ENCODE measurements at regions not wholly inside any gene's neighbourhood (a gene's known extent, or its start where the extent isn't known, plus 50 kb on each side); places are given as distances from the start of the nearest gene placed in this dataset.

DNA sequence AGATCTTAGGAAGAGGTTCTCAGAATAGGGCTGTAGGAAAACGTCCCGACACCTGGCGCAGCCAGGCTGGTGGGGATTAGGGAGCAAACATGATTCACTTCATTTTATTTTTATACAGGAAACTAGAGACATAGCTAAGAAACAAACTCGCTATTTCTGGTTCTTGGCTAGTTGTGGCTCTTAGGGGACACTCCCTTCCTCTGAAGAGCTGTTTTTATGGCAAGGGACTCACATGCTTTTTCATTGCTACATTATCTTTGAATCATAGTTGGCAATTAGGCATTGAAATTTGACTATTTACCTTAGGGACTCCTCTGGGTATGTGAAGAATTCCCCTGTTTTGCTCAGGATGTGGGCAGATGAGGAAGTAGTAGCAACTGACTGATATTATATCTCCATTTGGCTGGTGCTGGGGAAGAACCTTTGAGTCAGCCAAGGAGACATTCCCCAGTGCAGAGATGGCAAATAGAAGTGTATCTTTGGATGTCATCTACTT lies 174.5 kb downstream of the SMIM20 start:
- peak overlapping the region; percentile 61 for H3K27ac ChIP-seq
- peak; percentile 63 for DNase-seq (ENCODE audit: low read depth, low spot score)

DNA sequence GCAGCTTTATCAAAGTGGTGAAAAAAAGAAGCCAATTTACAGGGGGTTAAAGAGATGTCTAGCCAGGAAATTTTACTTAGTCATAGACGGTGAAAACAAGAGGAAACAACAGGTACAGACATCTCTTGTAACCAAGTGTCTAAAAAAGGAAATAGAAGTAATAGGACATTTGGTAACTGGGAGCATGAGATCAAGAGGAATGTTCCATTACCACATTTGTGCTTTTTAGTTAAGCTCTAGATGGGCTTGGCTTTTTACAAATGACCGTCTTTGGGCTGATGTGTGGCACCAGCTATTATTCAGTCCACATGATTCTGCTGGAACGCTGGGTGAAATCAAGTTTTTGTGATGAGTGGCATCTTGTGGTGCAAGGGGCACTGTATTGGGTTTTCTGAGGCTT lies 179.5 kb downstream of the SMIM20 start:
- H3K27ac ChIP-seq, result no peak overlapping the region
- DNase-seq (ENCODE audit: low read depth, low spot score), result no peak

GRCh38 chr4:26094076-26094475 lies 180.1 kb downstream of the SMIM20 start:
- no peak for DNase-seq (ENCODE audit: low read depth, low spot score)
- no peak overlapping the region for H3K27ac ChIP-seq

- H3K27ac ChIP-seq, result no peak overlapping the region
- DNase-seq (ENCODE audit: low read depth, low spot score), result no peak
Observed at GRCh38 chr4:26094911-26095310, 180.9 kb downstream of the SMIM20 start.

GRCh38 chr4:26099967-26100366 lies 185.9 kb downstream of the SMIM20 start:
- DNase-seq (ENCODE audit: low read depth, low spot score), result no peak
- H3K27ac ChIP-seq, result no peak overlapping the region

GRCh38 chr4:26101011-26101410 lies 187.0 kb downstream of the SMIM20 start:
- H3K27ac ChIP-seq, result no peak overlapping the region
- DNase-seq (ENCODE audit: low read depth, low spot score), result no peak

DNA sequence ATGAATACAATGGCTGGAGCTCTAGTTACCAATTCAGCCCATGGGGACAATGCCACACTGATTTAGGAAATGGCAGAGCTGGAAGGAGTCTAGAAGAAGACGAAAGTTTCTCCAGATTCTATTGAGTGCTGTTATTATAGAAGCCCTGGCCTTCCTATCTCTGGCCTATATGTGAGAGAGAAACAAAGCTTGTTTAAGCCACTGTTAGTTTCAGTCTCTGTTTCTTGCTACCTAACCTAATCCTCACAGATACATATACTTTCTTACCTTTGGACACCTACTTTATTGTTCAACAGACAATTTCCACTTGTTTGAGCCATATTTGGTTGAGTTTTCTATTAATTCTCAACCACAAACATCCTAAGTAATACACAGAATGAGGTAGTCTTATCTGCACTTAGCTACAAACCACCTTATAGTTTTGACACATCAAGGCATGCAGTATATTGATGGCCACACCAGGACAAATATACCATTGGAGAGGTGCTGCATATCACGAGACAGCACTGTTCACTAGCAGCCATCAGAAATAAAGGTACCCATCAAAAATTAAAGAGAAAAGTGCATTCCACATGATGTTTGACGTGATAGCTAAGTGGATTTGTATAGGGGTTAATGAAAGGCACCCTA lies 190.2 kb downstream of the SMIM20 start:
- DNase-seq (ENCODE audit: low read depth, low spot score), result no peak
- no peak overlapping the region for H3K27ac ChIP-seq

GRCh38 chr4:26105337-26105736 lies 191.3 kb downstream of the SMIM20 start:
- no peak for DNase-seq (ENCODE audit: low read depth, low spot score)

DNA sequence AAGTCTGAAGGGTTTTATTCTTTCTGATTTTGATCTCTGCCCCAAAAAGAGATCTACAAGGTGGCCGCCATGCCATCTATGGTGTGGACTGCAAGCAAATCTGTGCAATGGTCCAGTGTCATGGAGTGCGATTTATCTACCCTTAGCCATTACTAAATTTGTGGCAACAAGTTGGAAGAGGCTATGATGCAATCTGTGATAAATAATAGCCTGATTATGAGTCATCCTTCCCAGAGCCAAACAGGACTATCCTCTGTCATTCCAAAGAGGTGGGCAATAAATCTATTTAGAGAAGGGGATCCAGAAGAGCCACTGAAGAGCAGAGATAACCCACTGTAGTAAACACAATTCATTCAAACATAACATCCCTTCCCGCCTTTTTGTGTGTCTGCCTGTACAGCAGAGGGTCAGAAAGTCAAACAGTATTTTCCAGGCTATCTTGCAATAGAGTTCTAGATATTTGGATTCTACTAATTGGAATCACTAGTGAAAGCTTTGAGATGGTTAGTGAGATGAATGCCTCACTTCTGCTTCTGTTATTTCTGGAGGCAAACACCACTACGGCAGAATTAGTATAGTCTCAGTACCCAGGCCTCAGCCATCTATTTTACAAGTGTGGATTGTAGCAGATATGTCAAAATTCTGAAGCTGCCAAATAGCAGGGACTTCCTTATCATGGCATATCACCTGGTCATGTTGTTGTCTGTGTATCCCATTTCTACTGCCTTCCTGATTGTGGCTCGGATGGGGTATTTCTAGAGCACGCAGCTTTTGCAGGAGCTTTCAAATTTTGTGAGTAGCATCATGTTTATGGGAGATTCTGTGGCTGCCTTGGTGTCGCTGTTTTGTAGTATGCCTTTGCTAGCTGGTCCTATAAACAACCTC lies 192.0 kb downstream of the SMIM20 start:
- H3K27ac ChIP-seq, result peak overlapping the region; percentile 22
- no peak for DNase-seq (ENCODE audit: low read depth, low spot score)

More at GRCh38 chr4:26105337-26105736, 191.3 kb downstream of the SMIM20 start:
- peak overlapping the region; percentile 22 for H3K27ac ChIP-seq

DNA sequence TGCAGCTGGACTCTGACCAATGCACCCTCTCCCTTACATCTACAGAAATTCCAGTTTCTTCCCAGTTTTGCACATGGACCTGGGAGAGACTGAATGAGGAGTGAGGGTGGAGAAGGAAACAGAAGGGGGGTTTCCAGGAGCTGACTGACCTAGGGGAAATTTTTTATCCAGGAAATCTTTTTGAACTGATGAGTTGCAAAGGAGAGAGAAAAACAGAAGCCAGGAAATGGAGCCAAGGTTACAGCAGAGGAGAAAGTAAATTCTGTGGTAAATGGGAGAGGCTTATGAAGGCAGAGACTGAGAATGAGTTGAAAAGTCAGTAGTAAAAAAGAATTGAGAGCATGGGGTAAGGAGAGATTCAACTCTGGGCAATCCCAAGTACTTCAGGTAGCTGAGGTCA lies 192.8 kb downstream of the SMIM20 start:
- H3K27ac ChIP-seq, result no peak overlapping the region

DNA sequence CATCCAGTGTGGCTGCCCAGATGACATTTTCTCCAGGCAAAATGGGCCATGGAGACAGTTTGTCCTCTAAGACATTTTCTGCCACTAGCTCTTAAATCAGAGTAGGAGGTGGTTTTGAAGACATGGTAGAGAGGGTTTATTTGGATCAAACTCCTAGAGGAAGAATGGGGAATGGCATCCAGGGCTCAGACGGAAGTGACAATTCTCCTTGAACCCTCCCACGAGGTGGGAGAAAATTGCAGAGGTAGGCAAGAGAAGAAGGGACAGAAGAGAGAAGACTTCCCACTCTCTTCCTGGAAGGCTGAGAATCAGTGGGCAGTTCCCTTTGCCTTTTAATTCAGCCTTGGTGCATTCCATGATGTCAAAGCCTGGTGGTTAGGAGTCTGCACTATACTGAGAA lies 194.0 kb downstream of the SMIM20 start:
- DNase-seq (ENCODE audit: low read depth, low spot score), result no peak
- H3K27ac ChIP-seq, result no peak overlapping the region

More for the DNA sequence above, 192.8 kb downstream of the SMIM20 start:
- DNase-seq (ENCODE audit: low read depth, low spot score), result no peak

GRCh38 chr4:26110493-26110892 lies 196.5 kb downstream of the SMIM20 start:
- DNase-seq (ENCODE audit: low read depth, low spot score), result no peak
- no peak overlapping the region for H3K27ac ChIP-seq

- H3K27ac ChIP-seq, result no peak overlapping the region
- DNase-seq (ENCODE audit: low read depth, low spot score), result no peak
Observed at GRCh38 chr4:26113339-26113940, 199.4 kb downstream of the SMIM20 start.

DNA sequence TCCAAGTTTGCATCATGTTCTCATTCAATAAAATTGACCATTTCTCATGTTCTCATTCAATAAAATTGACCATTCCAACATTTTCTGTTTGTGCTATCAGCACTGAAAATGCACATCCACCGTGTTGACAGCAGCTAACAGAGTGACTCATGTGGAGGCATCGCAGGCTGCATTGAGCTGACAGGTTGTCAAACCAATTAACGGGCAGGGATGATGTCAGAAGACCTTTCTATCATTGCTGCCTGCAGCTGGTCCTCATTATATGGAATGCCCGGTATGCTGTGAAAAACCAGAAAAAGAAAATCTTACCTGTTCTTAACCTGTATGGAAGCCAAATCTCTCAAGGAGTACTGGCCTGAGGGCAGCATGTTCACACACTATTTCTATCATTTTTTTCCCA lies 202.0 kb downstream of the SMIM20 start:
- DNase-seq (ENCODE audit: low read depth, low spot score), result no peak

DNA sequence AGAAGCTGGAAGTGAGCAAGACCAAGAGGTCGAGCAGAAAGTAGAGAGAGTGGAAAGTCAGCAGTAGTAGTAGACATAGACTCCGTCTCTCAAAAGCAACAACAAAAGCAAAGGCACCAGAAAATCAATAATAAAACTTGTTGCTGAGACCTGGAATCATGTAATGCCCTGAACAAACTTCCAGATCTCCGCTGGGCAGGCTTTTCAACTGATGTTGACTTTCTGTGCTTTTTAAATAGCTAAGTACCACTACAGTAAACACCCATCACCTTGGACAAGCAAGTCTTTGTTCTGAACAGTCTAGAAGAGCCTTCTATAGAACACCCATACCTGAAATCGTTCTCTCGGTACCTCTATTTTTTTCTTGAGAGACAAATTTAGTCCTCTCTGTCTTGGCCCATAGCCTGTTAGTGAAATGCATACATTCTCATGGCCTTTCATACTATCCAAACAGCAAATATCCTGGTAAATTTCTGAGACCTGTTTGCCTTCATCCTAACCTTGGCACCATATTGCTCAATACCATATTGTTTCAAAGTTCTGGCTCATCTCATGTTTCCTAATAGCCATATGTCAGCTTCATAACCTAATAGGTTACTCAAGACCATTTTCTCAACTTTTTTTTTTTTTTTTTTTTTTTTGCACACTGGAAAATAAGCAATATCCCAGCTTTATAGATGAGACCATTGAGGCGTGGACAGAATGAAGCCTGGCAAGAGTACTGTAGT lies 200.6 kb upstream of the RBPJ start:
- H3K27ac ChIP-seq, result no peak overlapping the region
- DNase-seq (ENCODE audit: low read depth, low spot score), result no peak

More for the DNA sequence above, 202.0 kb downstream of the SMIM20 start:
- no peak overlapping the region for H3K27ac ChIP-seq

GRCh38 chr4:26122690-26123089 lies 198.1 kb upstream of the RBPJ start:
- DNase-seq (ENCODE audit: low read depth, low spot score), result no peak
- H3K27ac ChIP-seq, result no peak overlapping the region

GRCh38 chr4:26124753-26125321 lies 196.0 kb upstream of the RBPJ start:
- no peak for DNase-seq (ENCODE audit: low read depth, low spot score)
- H3K27ac ChIP-seq, result no peak overlapping the region

DNA sequence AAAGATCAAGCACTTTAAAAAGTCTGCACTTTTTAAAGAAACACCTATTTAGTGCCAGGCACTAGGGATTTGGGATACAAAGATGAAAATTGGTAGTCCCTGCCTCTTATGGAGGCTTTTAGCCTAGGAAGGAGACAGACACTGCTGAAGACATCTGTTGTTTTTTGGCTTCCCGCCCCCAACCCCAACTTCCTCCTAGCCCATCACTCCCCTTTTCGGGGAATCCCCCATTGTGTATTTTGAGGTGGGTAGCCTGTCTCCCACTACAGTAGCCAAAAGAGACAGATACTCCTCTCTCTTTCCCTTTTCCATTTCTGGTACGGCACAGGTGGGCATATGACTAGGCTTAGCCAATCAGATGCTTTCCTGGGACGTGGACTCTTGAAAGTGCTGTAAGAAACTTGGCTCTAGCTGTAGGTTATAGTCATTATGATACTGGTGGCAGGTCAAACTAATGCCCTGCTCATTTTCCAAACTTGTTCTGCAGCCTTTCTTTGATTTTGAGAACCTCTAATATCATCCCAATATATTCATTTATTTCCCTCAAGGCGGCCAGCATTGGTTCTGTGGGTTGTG lies 194.6 kb upstream of the RBPJ start:
- no peak for DNase-seq (ENCODE audit: low read depth, low spot score)
- no peak overlapping the region for H3K27ac ChIP-seq

DNA sequence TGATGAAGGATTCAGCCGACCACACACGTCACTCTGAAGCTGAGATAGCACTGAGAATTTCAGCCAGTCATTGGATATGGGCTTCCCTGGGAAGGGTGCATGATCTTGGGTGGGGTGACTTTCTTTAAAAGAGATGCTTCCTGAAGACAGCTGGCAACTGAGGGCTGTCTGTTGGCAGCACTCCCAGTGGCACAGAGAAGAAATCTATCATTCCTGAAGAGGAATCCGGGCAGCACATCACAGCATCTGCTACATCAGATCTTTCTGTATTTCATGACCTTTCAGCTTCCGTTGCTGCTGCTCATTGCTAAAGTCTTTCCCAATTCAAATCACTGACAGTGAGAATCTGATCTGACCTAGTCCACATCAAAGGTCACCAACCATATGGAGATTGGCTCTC lies 193.8 kb upstream of the RBPJ start:
- no peak for DNase-seq (ENCODE audit: low read depth, low spot score)
- H3K27ac ChIP-seq, result peak overlapping the region; percentile 51

DNA sequence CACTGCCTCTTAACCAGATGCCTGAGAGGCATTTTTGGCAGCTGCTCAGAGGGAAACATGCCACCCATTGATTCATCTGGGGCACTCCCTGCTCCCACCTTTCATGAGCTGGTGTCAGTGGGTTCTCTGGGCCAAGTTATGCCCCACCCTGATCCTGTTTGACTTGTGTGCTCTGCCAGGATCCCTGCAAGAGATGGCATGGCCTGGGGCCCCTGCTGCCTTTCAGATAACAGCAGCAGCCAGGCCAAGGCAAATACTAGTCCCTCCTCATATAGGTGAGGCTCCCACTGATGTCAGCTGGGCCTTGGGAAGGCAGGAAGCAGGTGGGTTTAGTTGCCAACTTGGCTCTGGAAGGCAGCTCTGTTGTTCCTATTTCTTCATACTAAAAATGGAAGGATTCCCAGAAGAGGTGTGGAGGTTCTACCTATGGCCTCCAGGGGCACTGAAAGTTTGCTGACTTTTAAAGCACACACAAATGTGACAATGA lies 192.9 kb upstream of the RBPJ start:
- peak; percentile 94 for DNase-seq (ENCODE audit: low read depth, low spot score)
- peak overlapping the region; percentile 51 for H3K27ac ChIP-seq

Data from epithelial cell of prostate (primary cell).